GM18517 (cell line): ENCODE measurements at regions not wholly inside any gene's neighbourhood (a gene's known extent, or its start where the extent isn't known, plus 50 kb on each side); places are given as distances from the start of the nearest gene placed in this dataset.
"Not testable (repeated sequence)": the region's sequence is repeated elsewhere in the genome, so short reads cannot be mapped to it uniquely, and the experiment has no call there.

Experiments used
- ATAC-seq: cut with Tn5 transposase; IDR thresholded peaks from one replicate; pipeline ENCODE4 v1.9.1; 2021; ENCODE audit warnings: mild to moderate bottlenecking, moderate library complexity; ENCODE audit not compliant: unreplicated experiment

- no peak for ATAC-seq
These were observed 134.1 kb downstream of the FZD1 start for GRCh38 chr7:91398341-91398740.

GRCh38 chr7:91405092-91405788, 141.0 kb downstream of the FZD1 start:
- ATAC-seq, result no peak

GRCh38 chr7:91405873-91406272, 141.6 kb downstream of the FZD1 start:
- ATAC-seq, result not testable (repeated sequence)

- no peak for ATAC-seq
These were observed 143.7 kb downstream of the FZD1 start for GRCh38 chr7:91407942-91408341.

GRCh38 chr7:91408388-91409154, 144.3 kb downstream of the FZD1 start:
- no peak for ATAC-seq

- no peak for ATAC-seq
These were observed 146.8 kb downstream of the FZD1 start for GRCh38 chr7:91411060-91411459.

GRCh38 chr7:91412298-91412697, 148.1 kb downstream of the FZD1 start:
- no peak for ATAC-seq

GRCh38 chr7:91414734-91415133, 150.5 kb downstream of the FZD1 start:
- ATAC-seq, result no peak

GRCh38 chr7:91416155-91416865, 152.1 kb downstream of the FZD1 start:
- no peak for ATAC-seq

GRCh38 chr7:91420606-91421005, 156.4 kb downstream of the FZD1 start:
- ATAC-seq, result no peak

- no peak for ATAC-seq
These were observed 156.8 kb downstream of the FZD1 start for GRCh38 chr7:91421018-91421417.

GRCh38 chr7:91424371-91424770, 160.1 kb downstream of the FZD1 start:
- no peak for ATAC-seq

GRCh38 chr7:91425149-91425548, 160.9 kb downstream of the FZD1 start:
- ATAC-seq, result no peak

GRCh38 chr7:91427051-91427450, 162.8 kb downstream of the FZD1 start:
- ATAC-seq, result no peak

- ATAC-seq, result no peak
These were observed 167.4 kb downstream of the FZD1 start for GRCh38 chr7:91431601-91432000.

- no peak for ATAC-seq
These were observed 170.6 kb downstream of the FZD1 start for GRCh38 chr7:91434836-91435235.

- ATAC-seq, result no peak
These were observed 171.3 kb downstream of the FZD1 start for GRCh38 chr7:91435381-91436059.

GRCh38 chr7:91436655-91437054, 172.4 kb downstream of the FZD1 start:
- no peak for ATAC-seq

- not testable (repeated sequence) for ATAC-seq
These were observed 176.0 kb downstream of the FZD1 start for GRCh38 chr7:91440198-91440597.

GRCh38 chr7:91443862-91444261, 179.6 kb downstream of the FZD1 start:
- no peak for ATAC-seq

- ATAC-seq, result no peak
These were observed 182.6 kb downstream of the FZD1 start for GRCh38 chr7:91446819-91447218.
